HCT116 (cell line): ENCODE measurements at regions not wholly inside any gene's neighbourhood (a gene's known extent, or its start where the extent isn't known, plus 50 kb on each side); places are given as distances from the start of the nearest gene placed in this dataset.

Experiments used
- ATAC-seq: fragments of 200-7000 bp; cut with Tn5 transposase; 2 replicates; pipeline ENCODE4 v1.9.1; 2020; ENCODE audit warnings: mild to moderate bottlenecking, moderate library complexity
- BruUV-seq: library from RNA; stranded (reverse); fragments of 400-500 nt; replicated peaks from 2 replicates; lab custom pipeline; 2021; lab: Mats Ljungman, UMichigan
- CTCF ChIA-PET: fragments of 300-600 bp; sonication (Branson Sonifier 250); formaldehyde crosslinking; loops from one replicate; lab custom pipeline; 2021; ENCODE audit warnings: antibody characterized with exemption; lab: Charles Lee
- POLR2A ChIA-PET: fragments of 300-600, 350-600 bp; sonication (Branson Sonifier 250); formaldehyde crosslinking; loops from one replicate; lab custom pipeline; 2021; ENCODE audit warnings: antibody characterized with exemption; lab: Charles Lee
- RAD21 ChIA-PET, 2 experiments: fragments of 300-600 bp; sonication (Branson Sonifier 250); formaldehyde crosslinking; loops; one replicate each; lab custom pipeline; 2023; ENCODE audit warnings: low total read pairs in 2 of 2; ENCODE audit not compliant: uncharacterized antibody in 2 of 2, unreplicated experiment in 2 of 2, low non-redundant PET in 1 of 2; lab: Charles Lee
- DNase-seq: peaks from one replicate; pipeline ENCODE4 v3.0.0-alpha.2; 2010; ENCODE audit warnings: low read depth, low spot score
- H2AFZ ChIP-seq: fragments of 200-600 bp; shearing (Covaris generic), sonication (generic); 2 replicates; pipeline ENCODE4 v1.6.1; 2017; ENCODE audit warnings: low read depth, mixed run types, mixed read lengths, antibody characterized with exemption, low read length; ENCODE audit not compliant: poor library complexity, severe bottlenecking
- H3K27ac ChIP-seq: 2 replicates; pipeline ENCODE4 v1.5.1; 2012; ENCODE audit warnings: low read depth, low read length
- H3K27me3 ChIP-seq: fragments of 200-600 bp; sonication (generic); 2 replicates; pipeline ENCODE4 v1.6.1; 2016; ENCODE audit warnings: mixed run types, low read length, mixed read lengths; ENCODE audit not compliant: insufficient read depth
- H3K36me3 ChIP-seq, 2 experiments: fragments of 200-500 bp in 1 of 2; fragments of 200-600 bp in 1 of 2; sonication (Bioruptor generic) in 1 of 2; sonication (generic) in 1 of 2; 2 replicates each; pipeline versions ENCODE4 v1.5.1 to v1.6.1; 2014 to 2016; ENCODE audit warnings: low read length in 2 of 2, inconsistent platforms in 1 of 2, mixed read lengths in 1 of 2, mixed run types in 1 of 2; ENCODE audit not compliant: insufficient read depth in 2 of 2, control insufficient read depth in 1 of 2
- H3K4me1 ChIP-seq, 2 experiments: fragments of 200-600 bp in 1 of 2; sonication (generic) in 1 of 2; 2 replicates each; pipeline versions ENCODE4 v1.5.1 to v1.6.1; 2012 to 2017; ENCODE audit warnings: low read length in 2 of 2, inconsistent platforms in 1 of 2, mild to moderate bottlenecking in 1 of 2, mixed read lengths in 1 of 2, mixed run types in 1 of 2, moderate library complexity in 1 of 2; ENCODE audit not compliant: insufficient read depth in 2 of 2, control insufficient read depth in 1 of 2
- H3K4me2 ChIP-seq: fragments of 200-600 bp; sonication (generic); 2 replicates; pipeline ENCODE4 v1.6.1; 2017; ENCODE audit warnings: mixed run types, low read length, mixed read lengths
- H3K4me3 ChIP-seq, 2 experiments: fragments of 200-600 bp in 1 of 2; sonication (generic) in 1 of 2; replicated peaks in 1 of 2; 2 replicates each; pipeline ENCODE4 v1.5.1; 2011 to 2016; ENCODE audit warnings: low read length in 2 of 2, control low read depth in 1 of 2, low read depth in 1 of 2, mild to moderate bottlenecking in 1 of 2, mixed read lengths in 1 of 2, mixed run types in 1 of 2
- H3K79me2 ChIP-seq: fragments of 200-600 bp; sonication (generic); 2 replicates; pipeline ENCODE4 v1.6.1; 2017; ENCODE audit warnings: mild to moderate bottlenecking, mixed run types, low read length, moderate library complexity, mixed read lengths; ENCODE audit not compliant: insufficient read depth
- H3K9ac ChIP-seq: fragments of 200-600 bp; sonication (generic); 2 replicates; pipeline ENCODE4 v1.6.1; 2016; ENCODE audit warnings: low read length, mixed read lengths
- H3K9me2 ChIP-seq: fragments of 200-600 bp; sonication (generic), shearing (Covaris generic); 2 replicates; pipeline ENCODE4 v1.6.1; 2017; ENCODE audit warnings: mixed run types, mild to moderate bottlenecking, moderate library complexity; ENCODE audit not compliant: insufficient read depth
- H3K9me3 ChIP-seq, 2 experiments: fragments of 200-500 bp in 1 of 2; fragments of 200-600 bp in 1 of 2; sonication (Bioruptor generic) in 1 of 2; sonication (generic) in 1 of 2; 2 replicates each; pipeline ENCODE4 v1.6.1; 2014 to 2017; ENCODE audit warnings: low read length in 2 of 2, mixed read lengths in 2 of 2, inconsistent platforms in 1 of 2, low read depth in 1 of 2, mild to moderate bottlenecking in 1 of 2, mixed run types in 1 of 2, moderate library complexity in 1 of 2; ENCODE audit not compliant: control insufficient read depth in 1 of 2, insufficient read depth in 1 of 2
- H4K20me1 ChIP-seq: fragments of 200-600 bp; sonication (generic), shearing (Covaris generic); 2 replicates; pipeline ENCODE4 v1.6.1; 2017; ENCODE audit warnings: mixed run types, mild to moderate bottlenecking, moderate library complexity; ENCODE audit not compliant: insufficient read depth
- EGR1 ChIP-seq: IDR thresholded peaks from 2 replicates; pipeline ENCODE4 v1.6.1; 2012; ENCODE audit warnings: low read depth
- FOSL1 ChIP-seq: IDR thresholded peaks from 2 replicates; pipeline ENCODE4 v1.6.1; 2012; ENCODE audit warnings: low read depth
- JUND ChIP-seq: IDR thresholded peaks from 2 replicates; pipeline ENCODE4 v1.6.1; 2012
- MAX ChIP-seq: IDR thresholded peaks from 2 replicates; pipeline ENCODE4 v1.6.1; 2012
- POLR2AphosphoS5 ChIP-seq: IDR thresholded peaks from 2 replicates; pipeline ENCODE4 v1.6.1; 2011; ENCODE audit warnings: mild to moderate bottlenecking, low read depth, low read length, moderate library complexity
- SP1 ChIP-seq: IDR thresholded peaks from 2 replicates; pipeline ENCODE4 v1.6.1; 2012; ENCODE audit warnings: low read depth
- TCF7L2 ChIP-seq: IDR thresholded peaks from 2 replicates; pipeline ENCODE4 v1.7.0; 2011; ENCODE audit warnings: borderline replicate concordance, inconsistent platforms; ENCODE audit not compliant: insufficient read depth, insufficient read length; ENCODE audit errors: extremely low read depth
- YY1 ChIP-seq: IDR thresholded peaks from 2 replicates; pipeline ENCODE4 v1.6.1; 2011; ENCODE audit warnings: low read length, low read depth, moderate library complexity, mild to moderate bottlenecking; ENCODE audit not compliant: insufficient replicate concordance; ENCODE audit errors: extremely low read depth
- intact Hi-C: fragments of 100-400 bp; cut with micrococcal nuclease; formaldehyde crosslinking; loops from 2 replicates; pipeline ENCODE4 v1.10.0; 2022
- TF ChIP-seq, protein P1 (sequence below), 3 experiments: fragments of 200-600 bp in 1 of 3; sonication (generic) in 1 of 3; IDR thresholded peaks in 2 of 3; conservative IDR thresholded peaks in 1 of 3; 2 replicates each; pipeline ENCODE4 v1.5.1; 2012 to 2017; ENCODE audit warnings: low read depth in 2 of 3, low read length in 2 of 3, antibody characterized with exemption in 1 of 3, borderline replicate concordance in 1 of 3, control low read depth in 1 of 3, mild to moderate bottlenecking in 1 of 3, mixed read lengths in 1 of 3, mixed run types in 1 of 3, moderate library complexity in 1 of 3; ENCODE audit not compliant: insufficient read depth in 1 of 3

GRCh38 chr20:43838703-43839060 lies 76.0 kb upstream of the TOX2 start:
- TF ChIP-seq, protein P1, sequence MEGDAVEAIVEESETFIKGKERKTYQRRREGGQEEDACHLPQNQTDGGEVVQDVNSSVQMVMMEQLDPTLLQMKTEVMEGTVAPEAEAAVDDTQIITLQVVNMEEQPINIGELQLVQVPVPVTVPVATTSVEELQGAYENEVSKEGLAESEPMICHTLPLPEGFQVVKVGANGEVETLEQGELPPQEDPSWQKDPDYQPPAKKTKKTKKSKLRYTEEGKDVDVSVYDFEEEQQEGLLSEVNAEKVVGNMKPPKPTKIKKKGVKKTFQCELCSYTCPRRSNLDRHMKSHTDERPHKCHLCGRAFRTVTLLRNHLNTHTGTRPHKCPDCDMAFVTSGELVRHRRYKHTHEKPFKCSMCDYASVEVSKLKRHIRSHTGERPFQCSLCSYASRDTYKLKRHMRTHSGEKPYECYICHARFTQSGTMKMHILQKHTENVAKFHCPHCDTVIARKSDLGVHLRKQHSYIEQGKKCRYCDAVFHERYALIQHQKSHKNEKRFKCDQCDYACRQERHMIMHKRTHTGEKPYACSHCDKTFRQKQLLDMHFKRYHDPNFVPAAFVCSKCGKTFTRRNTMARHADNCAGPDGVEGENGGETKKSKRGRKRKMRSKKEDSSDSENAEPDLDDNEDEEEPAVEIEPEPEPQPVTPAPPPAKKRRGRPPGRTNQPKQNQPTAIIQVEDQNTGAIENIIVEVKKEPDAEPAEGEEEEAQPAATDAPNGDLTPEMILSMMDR (IDR thresholded peaks at IDR 0.05 in 2 of 3, conservative IDR thresholded peaks at IDR 0.05 in 1 of 3; ENCODE audit: borderline replicate concordance in 1 of 3, insufficient read depth in 1 of 3, low read depth in 2 of 3, low read length in 2 of 3), result no peak
- TF ChIP-seq EGR1, result no peak
- no peak for TF ChIP-seq TCF7L2
- TF ChIP-seq SP1, result no peak
- no peak for TF ChIP-seq POLR2AphosphoS5
- no peak for TF ChIP-seq FOSL1
- no peak for TF ChIP-seq MAX
- no peak for TF ChIP-seq YY1
- TF ChIP-seq JUND, result no peak
- TF ChIP-seq, all 23 proteins: peak for 0
- BruUV-seq, result no TSS peak
- Histone ChIP-seq H3K9me3 (no peaks in the 10 kb centered on the region), H3K79me2 (no peaks in the 10 kb centered on the region), H3K4me3 (no peak overlapping the region), H3K36me3 (no peaks in the 10 kb centered on the region), H3K4me1 (peaks cover 0 to 6% of the 10 kb centered on the region in 2 experiments; a peak in 1 of 4 replicates), H4K20me1 (no peaks in the 10 kb centered on the region), H3K27ac (no peak overlapping the region), H2AFZ (no peak overlapping the region), H3K27me3 (no peaks in the 10 kb centered on the region), H3K4me2 (no peak overlapping the region), H3K9ac (no peak overlapping the region), H3K9me2 (no peaks in the 10 kb centered on the region)
- CTCF ChIA-PET, result no interaction called here
- no peak for DNase-seq
- ATAC-seq, result no peak
- RAD21 ChIA-PET, result no interaction called here
- POLR2A ChIA-PET, result no interaction called here
- intact Hi-C loops, result no loop called here
